B cell (primary cell): ENCODE measurements at regions not wholly inside any gene's neighbourhood (a gene's known extent, or its start where the extent isn't known, plus 50 kb on each side); places are given as distances from the start of the nearest gene placed in this dataset.

Experiments used
- ATAC-seq: fragments of 200-7000 bp; cut with Tn5 transposase; one replicate; pipeline ENCODE4 v1.10.0; 2021; ENCODE audit warnings: low read depth, mild to moderate bottlenecking, moderate number of reproducible peaks, moderate library complexity
- CTCF ChIA-PET: fragments of 350-600 bp; sonication (Branson Sonifier 250); formaldehyde crosslinking; loops from one replicate; lab custom pipeline; 2021; ENCODE audit warnings: antibody characterized with exemption, inconsistent platforms; lab: Charles Lee
- POLR2A ChIA-PET: fragments of 350-600 bp; sonication (Branson Sonifier 250); formaldehyde crosslinking; loops from one replicate; lab custom pipeline; 2021; ENCODE audit warnings: antibody characterized with exemption; lab: Charles Lee
- DNase-seq: peaks from one replicate; pipeline ENCODE4 v3.0.0; 2013
- H2AFZ ChIP-seq: 2 replicates; pipeline ENCODE4 v1.6.1; 2012; ENCODE audit warnings: mild to moderate bottlenecking, low read depth, low read length; ENCODE audit not compliant: insufficient read depth, poor library complexity, severe bottlenecking
- H3K27ac ChIP-seq, 2 donors: 1 replicate in 1 of 2; 2 replicates in 1 of 2; pipeline ENCODE4 v1.5.1; 2012 to 2013; ENCODE audit warnings: low read length in 2 of 2, mild to moderate bottlenecking in 2 of 2, moderate library complexity in 1 of 2
- H3K27me3 ChIP-seq, 4 experiments: fragments of 200-600 bp in 1 of 4; sonication (generic) in 1 of 4; replicated peaks in 1 of 4; 1 replicate in 2 of 4; 2 replicates in 2 of 4; pipeline versions ENCODE4 v1.6.1 to v1.7.0; 2013 to 2016; ENCODE audit warnings: low read length in 3 of 4, mild to moderate bottlenecking in 2 of 4, mixed read lengths in 1 of 4, moderate library complexity in 1 of 4; ENCODE audit not compliant: insufficient read depth in 4 of 4, control insufficient read depth in 3 of 4; ENCODE audit errors: control extremely low read depth in 1 of 4
- H3K36me3 ChIP-seq, 2 experiments: replicated peaks in 1 of 2; 1 replicate in 1 of 2; 2 replicates in 1 of 2; pipeline versions ENCODE4 v1.6.1 to v1.7.1; 2013; ENCODE audit warnings: low read length in 1 of 2; ENCODE audit not compliant: insufficient read depth in 2 of 2, control insufficient read depth in 1 of 2; ENCODE audit errors: control extremely low read depth in 1 of 2, extremely low read depth in 1 of 2
- H3K4me1 ChIP-seq, 2 donors: fragments of 200-600 bp in 1 of 2; sonication (generic) in 1 of 2; 1 replicate in 1 of 2; 2 replicates in 1 of 2; pipeline versions ENCODE4 v1.5.1 to v1.6.1; 2013 to 2017; ENCODE audit warnings: low read length in 2 of 2; ENCODE audit not compliant: control insufficient read depth in 2 of 2, insufficient read depth in 2 of 2
- H3K4me2 ChIP-seq: replicated peaks from 2 replicates; pipeline ENCODE3; 2012; ENCODE audit warnings: mild to moderate bottlenecking, low read depth, low read length; ENCODE audit not compliant: poor library complexity, severe bottlenecking
- H3K4me3 ChIP-seq, 5 experiments: fragments of 200-600 bp in 1 of 5; sonication (generic) in 1 of 5; 1 replicate in 3 of 5; 2 replicates in 2 of 5; pipeline versions ENCODE4 v1.5.1 to v1.7.0; 2011 to 2016; ENCODE audit warnings: low read length in 4 of 5, mild to moderate bottlenecking in 4 of 5, low read depth in 2 of 5, control low read depth in 1 of 5, moderate library complexity in 1 of 5; ENCODE audit not compliant: insufficient read depth in 1 of 5; ENCODE audit errors: control extremely low read depth in 1 of 5, extremely low read depth in 1 of 5
- H3K79me2 ChIP-seq: fragments of 200-600 bp; sonication (generic); one replicate; pipeline ENCODE4 v1.6.0; 2016; ENCODE audit warnings: low read length; ENCODE audit not compliant: control insufficient read depth, insufficient read depth
- H3K9ac ChIP-seq: fragments of 200-600 bp; sonication (generic); 2 replicates; pipeline ENCODE4 v1.6.1; 2017; ENCODE audit warnings: mild to moderate bottlenecking, low read length, moderate library complexity
- H3K9me3 ChIP-seq, 3 donors: one replicate each; pipeline versions ENCODE4 v1.6.1 to v1.7.1; 2013; ENCODE audit warnings: low read length in 2 of 3; ENCODE audit not compliant: control insufficient read depth in 2 of 3, insufficient read depth in 1 of 3; ENCODE audit errors: control extremely low read depth in 1 of 3
- H4K20me1 ChIP-seq: 2 replicates; pipeline ENCODE4 v1.6.0; 2012; ENCODE audit warnings: mild to moderate bottlenecking, low read length; ENCODE audit not compliant: insufficient read depth, control insufficient read depth, poor library complexity, severe bottlenecking
- H3K27ac Mint-ChIP-seq: one replicate; pipeline ENCODE4 v1.8.0; 2021; ENCODE audit warnings: mixed read lengths
- H3K27me3 Mint-ChIP-seq: one replicate; pipeline ENCODE4 v1.8.0; 2021; ENCODE audit warnings: mixed read lengths
- H3K4me1 Mint-ChIP-seq: one replicate; pipeline ENCODE4 v1.8.0; 2021; ENCODE audit warnings: mixed read lengths
- H3K4me3 Mint-ChIP-seq: one replicate; pipeline ENCODE4 v1.8.0; 2021; ENCODE audit warnings: mixed read lengths
- H3K9me3 Mint-ChIP-seq: one replicate; pipeline ENCODE4 v1.8.0; 2022; ENCODE audit warnings: mixed read lengths; ENCODE audit not compliant: insufficient read depth
- CTCF ChIP-seq: fragments of 200-600 bp; IDR thresholded peaks from one replicate; pipeline ENCODE4 v1.8.0; 2022; ENCODE audit warnings: antibody characterized with exemption, mild to moderate bottlenecking
- EZH2 ChIP-seq: IDR thresholded peaks from 2 replicates; pipeline ENCODE4 v1.6.1; 2012; ENCODE audit warnings: borderline replicate concordance, low read depth, mild to moderate bottlenecking, moderate library complexity, low read length; ENCODE audit not compliant: insufficient read depth, poor library complexity, severe bottlenecking
- WGBS: methylation state at CpG from one replicate; pipeline ENCODE4 v1.1.5; 2013; ENCODE audit warnings: missing lambda C conversion rate; ENCODE audit not compliant: insufficient coverage; 5-methylcytosine and 5-hydroxymethylcytosine counted together
- intact Hi-C: fragments of 100-400 bp; cut with micrococcal nuclease; formaldehyde crosslinking; loops from one replicate; pipeline ENCODE4 v1.10.0; 2022

- no peaks in the 10 kb centered on the region for H3K27me3 Mint-ChIP-seq
- no peak overlapping the region for H3K27ac ChIP-seq
- no peaks in the 10 kb centered on the region for H3K9me3 ChIP-seq
- intact Hi-C loops, result no loop called here
- no peak overlapping the region for H3K9ac ChIP-seq
- no peaks in the 10 kb centered on the region for H3K9me3 Mint-ChIP-seq
- DNase-seq (no peak), ATAC-seq (no peak)
- ChIA-PET CTCF (no interaction called here), POLR2A (no interaction called here)
- WGBS, result no CpG with 5 or more reads among the region's 3 CpGs
- no peak for TF ChIP-seq EZH2
- no peak for TF ChIP-seq CTCF
- H3K4me3 ChIP-seq, result no peak overlapping the region
- no peaks in the 10 kb centered on the region for H4K20me1 ChIP-seq
- H3K27me3 ChIP-seq, result no peaks in the 10 kb centered on the region
- no peak overlapping the region for H3K4me2 ChIP-seq
- no peak overlapping the region for H3K27ac Mint-ChIP-seq
- H3K4me1 ChIP-seq, result no peaks in the 10 kb centered on the region
- no peaks in the 10 kb centered on the region for H3K79me2 ChIP-seq
- H3K4me3 Mint-ChIP-seq, result no peak overlapping the region
- H2AFZ ChIP-seq, result no peak overlapping the region
- H3K4me1 Mint-ChIP-seq, result no peaks in the 10 kb centered on the region
- no peaks in the 10 kb centered on the region for H3K36me3 ChIP-seq
Observed at GRCh38 chr4:155107059-155107458, 101.4 kb upstream of the NPY2R start.

- H3K27ac Mint-ChIP-seq, result no peak overlapping the region
- intact Hi-C loops, result no loop called here
- POLR2A ChIA-PET, result no interaction called here
- peaks cover 2% of the 10 kb centered on the region for H3K9me3 Mint-ChIP-seq
- H3K4me3 Mint-ChIP-seq, result no peak overlapping the region
- CTCF ChIA-PET, result no interaction called here
- Histone ChIP-seq H2AFZ (no peak overlapping the region), H4K20me1 (no peaks in the 10 kb centered on the region), H3K9ac (no peak overlapping the region), H3K36me3 (no peaks in the 10 kb centered on the region), H3K4me2 (no peak overlapping the region), H3K4me3 (no peak overlapping the region), H3K4me1 (no peaks in the 10 kb centered on the region), H3K79me2 (no peaks in the 10 kb centered on the region), H3K9me3 (no peaks in the 10 kb centered on the region), H3K27me3 (no peaks in the 10 kb centered on the region), H3K27ac (no peak overlapping the region)
- no peak for TF ChIP-seq EZH2
- no peak for TF ChIP-seq CTCF
- ATAC-seq (no peak), DNase-seq (no peak)
- H3K4me1 Mint-ChIP-seq, result no peaks in the 10 kb centered on the region
- H3K27me3 Mint-ChIP-seq, result no peaks in the 10 kb centered on the region
Observed at GRCh38 chr4:155114790-155115189, 93.6 kb upstream of the NPY2R start.
